Brain microvascular endothelial cell (primary cell): ENCODE measurements at regions not wholly inside any gene's neighbourhood (a gene's known extent, or its start where the extent isn't known, plus 50 kb on each side); places are given as distances from the start of the nearest gene placed in this dataset.

Experiments used
- DNase-seq: peaks from one replicate; pipeline ENCODE4 v3.0.0-alpha.2; 2020
- H3K27ac ChIP-seq: fragments of 250-450 bp; sonication (Bioruptor Pico); 2 replicates; pipeline ENCODE4 v1.5.1; 2020; ENCODE audit warnings: mild to moderate bottlenecking, moderate library complexity
- H3K27me3 ChIP-seq: fragments of 250-450 bp; sonication (Bioruptor Pico); replicated peaks from 2 replicates; pipeline ENCODE4 v1.5.1; 2020; ENCODE audit warnings: mild to moderate bottlenecking
- H3K36me3 ChIP-seq: fragments of 250-450 bp; sonication (Bioruptor Pico); replicated peaks from 2 replicates; pipeline ENCODE4 v1.5.1; 2020; ENCODE audit warnings: mild to moderate bottlenecking
- H3K4me3 ChIP-seq: 2 replicates; pipeline ENCODE4 v1.5.1; 2011; ENCODE audit warnings: low read depth, mild to moderate bottlenecking, control low read depth, low read length, moderate library complexity
- CTCF ChIP-seq: IDR thresholded peaks from 2 replicates; pipeline ENCODE4 v1.5.1; 2011; ENCODE audit warnings: low read depth, mild to moderate bottlenecking, moderate library complexity, low read length, control low read depth, inconsistent platforms; ENCODE audit errors: missing control alignments
- in situ Hi-C: cut with HindIII; loops from 2 replicates; pipeline ENCODE4 v1.10.0; 2017; ENCODE audit warnings: low sequenced_read_pairs, low pct_ligation_motif_present

- TF ChIP-seq CTCF: no peak
Observed at GRCh38 chr18:25724121-25724520, 366.3 kb downstream of the SS18 start.

GRCh38 chr18:25713103-25713502, 361.1 kb upstream of the ZNF521 start:
- no peaks in the 10 kb centered on the region for H3K27me3 ChIP-seq
- H3K4me3 ChIP-seq: no peak overlapping the region
- no peak for TF ChIP-seq CTCF
- no peak overlapping the region for H3K27ac ChIP-seq
- H3K36me3 ChIP-seq: no peaks in the 10 kb centered on the region
- DNase-seq: no peak
- in situ Hi-C loops: no loop called here

More at GRCh38 chr18:25724121-25724520, 366.3 kb downstream of the SS18 start:
- Histone ChIP-seq H3K36me3 (no peaks in the 10 kb centered on the region), H3K27ac (no peak overlapping the region), H3K4me3 (no peak overlapping the region), H3K27me3 (no peaks in the 10 kb centered on the region)
- no peak for DNase-seq
- in situ Hi-C loops: no loop called here

GRCh38 chr18:25710981-25711380, 359.0 kb upstream of the ZNF521 start:
- Histone ChIP-seq H3K4me3 (no peak overlapping the region), H3K27ac (no peak overlapping the region), H3K36me3 (no peaks in the 10 kb centered on the region), H3K27me3 (peaks cover 2% of the 10 kb centered on the region)
- in situ Hi-C loops: no loop called here
- no peak for DNase-seq
- TF ChIP-seq CTCF: no peak

- H3K27ac ChIP-seq: no peak overlapping the region
- DNase-seq: no peak
- no peak for TF ChIP-seq CTCF
- H3K36me3 ChIP-seq: no peaks in the 10 kb centered on the region
- H3K27me3 ChIP-seq: peaks cover 2% of the 10 kb centered on the region
- H3K4me3 ChIP-seq: no peak overlapping the region
- in situ Hi-C loops: no loop called here
Observed at GRCh38 chr18:25705650-25706049, 353.7 kb upstream of the ZNF521 start.

- TF ChIP-seq CTCF: no peak
- in situ Hi-C loops: no loop called here
- Histone ChIP-seq H3K27me3 (peaks cover 2% of the 10 kb centered on the region), H3K4me3 (no peak overlapping the region), H3K36me3 (no peaks in the 10 kb centered on the region), H3K27ac (no peak overlapping the region)
- DNase-seq: no peak
Observed at GRCh38 chr18:25704494-25704893, 352.5 kb upstream of the ZNF521 start.

GRCh38 chr18:25704071-25704470, 352.1 kb upstream of the ZNF521 start:
- no peak overlapping the region for H3K4me3 ChIP-seq
- no peak for TF ChIP-seq CTCF
- no peak for DNase-seq
- no peaks in the 10 kb centered on the region for H3K36me3 ChIP-seq
- in situ Hi-C loops: no loop called here
- peaks cover 2% of the 10 kb centered on the region for H3K27me3 ChIP-seq
- no peak overlapping the region for H3K27ac ChIP-seq
